ENCODE measurements at regions not wholly inside any gene's neighbourhood (a gene's known extent, or its start where the extent isn't known, plus 50 kb on each side); places are given as distances from the start of the nearest gene placed in this dataset.

DNA sequence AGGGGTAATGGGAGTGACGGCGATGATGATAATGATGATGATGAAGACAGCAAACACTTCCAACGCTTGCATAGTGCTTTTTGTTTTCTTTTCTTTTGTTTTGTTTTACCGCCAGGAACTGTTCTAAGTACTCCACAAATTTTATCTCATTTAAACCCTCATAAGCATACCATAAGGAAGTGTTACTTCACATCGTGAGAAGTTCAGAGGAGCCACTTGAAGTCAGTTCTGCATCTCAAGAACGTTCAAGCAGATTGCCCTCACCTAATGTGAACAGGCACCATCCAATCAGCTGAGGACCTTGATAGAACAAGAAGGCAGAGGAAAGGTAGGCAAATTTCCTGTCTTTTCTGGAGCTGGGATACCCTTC, 104.1 kb downstream of the LSM3 start:
- TF ChIP-seq, protein P1, sequence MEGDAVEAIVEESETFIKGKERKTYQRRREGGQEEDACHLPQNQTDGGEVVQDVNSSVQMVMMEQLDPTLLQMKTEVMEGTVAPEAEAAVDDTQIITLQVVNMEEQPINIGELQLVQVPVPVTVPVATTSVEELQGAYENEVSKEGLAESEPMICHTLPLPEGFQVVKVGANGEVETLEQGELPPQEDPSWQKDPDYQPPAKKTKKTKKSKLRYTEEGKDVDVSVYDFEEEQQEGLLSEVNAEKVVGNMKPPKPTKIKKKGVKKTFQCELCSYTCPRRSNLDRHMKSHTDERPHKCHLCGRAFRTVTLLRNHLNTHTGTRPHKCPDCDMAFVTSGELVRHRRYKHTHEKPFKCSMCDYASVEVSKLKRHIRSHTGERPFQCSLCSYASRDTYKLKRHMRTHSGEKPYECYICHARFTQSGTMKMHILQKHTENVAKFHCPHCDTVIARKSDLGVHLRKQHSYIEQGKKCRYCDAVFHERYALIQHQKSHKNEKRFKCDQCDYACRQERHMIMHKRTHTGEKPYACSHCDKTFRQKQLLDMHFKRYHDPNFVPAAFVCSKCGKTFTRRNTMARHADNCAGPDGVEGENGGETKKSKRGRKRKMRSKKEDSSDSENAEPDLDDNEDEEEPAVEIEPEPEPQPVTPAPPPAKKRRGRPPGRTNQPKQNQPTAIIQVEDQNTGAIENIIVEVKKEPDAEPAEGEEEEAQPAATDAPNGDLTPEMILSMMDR (conservative IDR thresholded peaks at IDR 0.05; ENCODE audit: low read depth, low read length), result no peak
- no peak for TF ChIP-seq MXI1 (IDR thresholded peaks at IDR 0.05; ENCODE audit: borderline replicate concordance, low read depth, low read length)
- no peak for TF ChIP-seq RAD21 (IDR thresholded peaks at IDR 0.05; ENCODE audit: low read length)
- no peak for TF ChIP-seq POLR2A (IDR thresholded peaks at IDR 0.05; ENCODE audit: low read depth, low read length)
- TF ChIP-seq MAFK (IDR thresholded peaks at IDR 0.05; ENCODE audit: low read depth, low read length), result no peak
- no peak for TF ChIP-seq CEBPB (IDR thresholded peaks at IDR 0.05; ENCODE audit: low read depth, low read length)
- TF ChIP-seq BHLHE40 (IDR thresholded peaks at IDR 0.05; ENCODE audit: low read depth, low read length), result no peak
- TF ChIP-seq, protein P2, sequence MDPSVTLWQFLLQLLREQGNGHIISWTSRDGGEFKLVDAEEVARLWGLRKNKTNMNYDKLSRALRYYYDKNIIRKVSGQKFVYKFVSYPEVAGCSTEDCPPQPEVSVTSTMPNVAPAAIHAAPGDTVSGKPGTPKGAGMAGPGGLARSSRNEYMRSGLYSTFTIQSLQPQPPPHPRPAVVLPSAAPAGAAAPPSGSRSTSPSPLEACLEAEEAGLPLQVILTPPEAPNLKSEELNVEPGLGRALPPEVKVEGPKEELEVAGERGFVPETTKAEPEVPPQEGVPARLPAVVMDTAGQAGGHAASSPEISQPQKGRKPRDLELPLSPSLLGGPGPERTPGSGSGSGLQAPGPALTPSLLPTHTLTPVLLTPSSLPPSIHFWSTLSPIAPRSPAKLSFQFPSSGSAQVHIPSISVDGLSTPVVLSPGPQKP (IDR thresholded peaks at IDR 0.05; ENCODE audit: borderline replicate concordance, low read depth, low read length), result no peak
- no peak for TF ChIP-seq SMC3 (IDR thresholded peaks at IDR 0.05; ENCODE audit: low read depth, low read length)
